ENCODE measurements at regions not wholly inside any gene's neighbourhood (a gene's known extent, or its start where the extent isn't known, plus 50 kb on each side); places are given as distances from the start of the nearest gene placed in this dataset.

GRCh38 chr15:95470997-95471689, 859.4 kb upstream of the NR2F2 start:
- DNase-seq: no peak

- DNase-seq: no peak
Measured at GRCh38 chr15:95471690-95472086, 858.8 kb upstream of the NR2F2 start.

- no peak for DNase-seq
Measured at GRCh38 chr15:95475067-95475466, 855.4 kb upstream of the NR2F2 start.

- DNase-seq: no peak
Measured at GRCh38 chr15:95479308-95479707, 851.2 kb upstream of the NR2F2 start.

GRCh38 chr15:95485367-95485766, 845.1 kb upstream of the NR2F2 start:
- no peak for DNase-seq

GRCh38 chr15:95486224-95486623, 844.3 kb upstream of the NR2F2 start:
- no peak for DNase-seq

GRCh38 chr15:95489103-95489502, 841.4 kb upstream of the NR2F2 start:
- no peak for DNase-seq

GRCh38 chr15:95492388-95493070, 838.0 kb upstream of the NR2F2 start:
- DNase-seq: no peak

- no peak for DNase-seq
Measured at GRCh38 chr15:95494971-95495541, 835.4 kb upstream of the NR2F2 start.

GRCh38 chr15:95497634-95498033, 832.9 kb upstream of the NR2F2 start:
- no peak for DNase-seq

- DNase-seq: no peak
Measured at GRCh38 chr15:95498961-95499360, 831.5 kb upstream of the NR2F2 start.

GRCh38 chr15:95499397-95499796, 831.1 kb upstream of the NR2F2 start:
- DNase-seq: no peak

- DNase-seq: no peak
Measured at GRCh38 chr15:95501865-95502264, 828.6 kb upstream of the NR2F2 start.

GRCh38 chr15:95503107-95503506, 827.4 kb upstream of the NR2F2 start:
- no peak for DNase-seq

GRCh38 chr15:95503640-95504225, 826.8 kb upstream of the NR2F2 start:
- no peak for DNase-seq

GRCh38 chr15:95511671-95512070, 818.8 kb upstream of the NR2F2 start:
- DNase-seq: no peak

- DNase-seq: no peak
Measured at GRCh38 chr15:95512906-95513305, 817.6 kb upstream of the NR2F2 start.

- DNase-seq: no peak
Measured at GRCh38 chr15:95519887-95520286, 810.6 kb upstream of the NR2F2 start.

GRCh38 chr15:95520511-95520910, 810.0 kb upstream of the NR2F2 start:
- DNase-seq: no peak

- no peak for DNase-seq
Measured at GRCh38 chr15:95520922-95521321, 809.6 kb upstream of the NR2F2 start.

- no peak for DNase-seq
Measured at GRCh38 chr15:95522533-95522932, 808.0 kb upstream of the NR2F2 start.

GRCh38 chr15:95528920-95529319, 801.6 kb upstream of the NR2F2 start:
- no peak for DNase-seq

- no peak for DNase-seq
Measured at GRCh38 chr15:95536638-95537037, 793.9 kb upstream of the NR2F2 start.

GRCh38 chr15:95538693-95539092, 791.8 kb upstream of the NR2F2 start:
- no peak for DNase-seq
